Tibial nerve (tissue), 3 donors: ENCODE measurements at regions not wholly inside any gene's neighbourhood (a gene's known extent, or its start where the extent isn't known, plus 50 kb on each side); places are given as distances from the start of the nearest gene placed in this dataset.

ENCODE experiments used
- CTCF ChIP-seq, 5 experiments: fragments of 200-600 bp in 3 of 5; fragments of 450-650 bp in 2 of 5; sonication (generic) in 3 of 5; IDR thresholded peaks; one replicate each; pipeline ENCODE4 v1.5.1; 2016 to 2019; ENCODE audit warnings: antibody characterized with exemption in 5 of 5, mild to moderate bottlenecking in 3 of 5, moderate library complexity in 2 of 5
- POLR2A ChIP-seq, 2 donors: fragments of 450-650 bp; IDR thresholded peaks; one replicate each; pipeline ENCODE4 v1.6.1; 2017; ENCODE audit warnings: antibody characterized with exemption in 2 of 2, mild to moderate bottlenecking in 2 of 2, moderate library complexity in 2 of 2

GRCh38 chr14:65277580-65278270 is 134.8 kb upstream of the FUT8 start:
- TF ChIP-seq CTCF (IDR thresholded peaks at IDR 0.05) = no peak
- no peak for TF ChIP-seq POLR2A (IDR thresholded peaks at IDR 0.05)
